ENCODE measurements at regions not wholly inside any gene's neighbourhood (a gene's known extent, or its start where the extent isn't known, plus 50 kb on each side); places are given as distances from the start of the nearest gene placed in this dataset.

GRCh38 chr18:76227759-76228158 is 267.3 kb downstream of the ZNF516 start:
- TF ChIP-seq CTCF (IDR thresholded peaks at IDR 0.05; ENCODE audit: insufficient read depth, low read depth, low read length), result no peak
- TF ChIP-seq EZH2 (IDR thresholded peaks at IDR 0.05; ENCODE audit: insufficient read depth, low read length), result no peak

Measured in astrocyte (in vitro differentiated cells and primary cell).